GM23338 (cell line): ENCODE measurements at regions not wholly inside any gene's neighbourhood (a gene's known extent, or its start where the extent isn't known, plus 50 kb on each side); places are given as distances from the start of the nearest gene placed in this dataset.

Source experiments
- CREB1 ChIP-seq: fragments of 250-450 bp; sonication (Bioruptor Pico); IDR thresholded peaks from 2 replicates; pipeline ENCODE4 v1.5.0; 2020; ENCODE audit warnings: low read depth, mild to moderate bottlenecking, moderate library complexity
- CTCF ChIP-seq, 2 experiments: fragments of 200-600 bp in 1 of 2; sonication (generic) in 1 of 2; conservative IDR thresholded peaks; 2 replicates each; pipeline versions ENCODE4 v1.5.1 to v1.6.1; 2016 to 2017; ENCODE audit warnings: antibody characterized with exemption in 2 of 2, low read depth in 2 of 2, mild to moderate bottlenecking in 2 of 2, moderate library complexity in 1 of 2
- ETS1 ChIP-seq: IDR thresholded peaks from 2 replicates; pipeline ENCODE4 v1.6.1; 2016; ENCODE audit warnings: antibody characterized with exemption
- EZH2 ChIP-seq: fragments of 200-600 bp; sonication (generic); IDR thresholded peaks from one replicate; pipeline ENCODE4 v1.8.0; 2017; ENCODE audit warnings: antibody characterized with exemption, mild to moderate bottlenecking, low read depth; ENCODE audit not compliant: unreplicated experiment
- EZH2phosphoT487 ChIP-seq: fragments of 200-600 bp; sonication (generic); IDR thresholded peaks from one replicate; pipeline ENCODE4 v1.8.1; 2018; ENCODE audit warnings: antibody characterized with exemption; ENCODE audit not compliant: unreplicated experiment
- JUNB ChIP-seq: IDR thresholded peaks from one replicate; pipeline ENCODE4 v1.6.1; 2016; ENCODE audit warnings: antibody characterized with exemption; ENCODE audit not compliant: unreplicated experiment
- NANOG ChIP-seq: IDR thresholded peaks from 2 replicates; pipeline ENCODE4 v1.6.1; 2016; ENCODE audit warnings: antibody characterized with exemption, borderline replicate concordance
- POLR2AphosphoS5 ChIP-seq: IDR thresholded peaks from 2 replicates; pipeline ENCODE4 v1.6.1; 2016; ENCODE audit warnings: antibody characterized with exemption, low read depth
- REST ChIP-seq: IDR thresholded peaks from one replicate; pipeline ENCODE4 v1.6.1; 2018; ENCODE audit warnings: antibody characterized with exemption; ENCODE audit not compliant: unreplicated experiment
- STAT1 ChIP-seq: IDR thresholded peaks from one replicate; pipeline ENCODE4 v1.6.1; 2016; ENCODE audit warnings: antibody characterized with exemption; ENCODE audit not compliant: unreplicated experiment
- ZNF114 ChIP-seq: fragments of 250-450 bp; sonication (Bioruptor Pico); IDR thresholded peaks from 2 replicates; pipeline ENCODE4 v1.5.0; 2020; ENCODE audit warnings: mild to moderate bottlenecking, moderate library complexity
- ZNF462 ChIP-seq: fragments of 250-450 bp; sonication (Bioruptor Pico); IDR thresholded peaks from 2 replicates; pipeline ENCODE4 v1.5.0; 2020; ENCODE audit warnings: mild to moderate bottlenecking, moderate library complexity

GRCh38 chr22:34765115-34765514, 300.8 kb upstream of the ISX start:
- no peak for TF ChIP-seq CTCF (conservative IDR thresholded peaks at IDR 0.05; ENCODE audit: low read depth in 2 of 2)
- no peak for TF ChIP-seq EZH2phosphoT487
- TF ChIP-seq REST: no peak
- TF ChIP-seq EZH2: no peak
- no peak for TF ChIP-seq CREB1
- TF ChIP-seq POLR2AphosphoS5: no peak
- TF ChIP-seq ETS1: no peak
- TF ChIP-seq ZNF462 (CRISPR knock-in tag): no peak
- TF ChIP-seq ZNF114 (CRISPR knock-in tag): no peak
- TF ChIP-seq NANOG: no peak
- TF ChIP-seq JUNB: no peak
- no peak for TF ChIP-seq STAT1
